Stimulated activated effector memory CD8-positive, alpha-beta T cell treated with anti-CD3 and anti-CD28 coated beads, Interleukin-12 subunit alpha, Interleukin-12 subunit beta, amount 100 ng/mL, for 72 hours (primary cell): ENCODE measurements at regions not wholly inside any gene's neighbourhood (a gene's known extent, or its start where the extent isn't known, plus 50 kb on each side); places are given as distances from the start of the nearest gene placed in this dataset.

Experiments used
- ATAC-seq: fragments of 150-1000 bp; cut with Tn5 transposase; 2 replicates; pipeline ENCODE4 v1.10.0; 2021
- DNase-seq, 2 donors: peaks; one replicate each; pipeline ENCODE4 v3.0.0; 2021 to 2022; ENCODE audit warnings: low spot score in 2 of 2
- H3K27ac Mint-ChIP-seq: one replicate; pipeline ENCODE4 v1.8.0; 2022; ENCODE audit warnings: mild to moderate bottlenecking, mixed read lengths
- H3K36me3 Mint-ChIP-seq: one replicate; pipeline ENCODE4 v1.8.0; 2022; ENCODE audit warnings: mild to moderate bottlenecking, mixed read lengths
- H3K4me1 Mint-ChIP-seq: one replicate; pipeline ENCODE4 v1.8.0; 2022; ENCODE audit warnings: mixed read lengths
- H3K4me3 Mint-ChIP-seq: one replicate; pipeline ENCODE4 v1.8.0; 2022; ENCODE audit warnings: mild to moderate bottlenecking, mixed read lengths
- H3K9me3 Mint-ChIP-seq: one replicate; pipeline ENCODE4 v1.8.0; 2022; ENCODE audit warnings: mixed read lengths

DNA sequence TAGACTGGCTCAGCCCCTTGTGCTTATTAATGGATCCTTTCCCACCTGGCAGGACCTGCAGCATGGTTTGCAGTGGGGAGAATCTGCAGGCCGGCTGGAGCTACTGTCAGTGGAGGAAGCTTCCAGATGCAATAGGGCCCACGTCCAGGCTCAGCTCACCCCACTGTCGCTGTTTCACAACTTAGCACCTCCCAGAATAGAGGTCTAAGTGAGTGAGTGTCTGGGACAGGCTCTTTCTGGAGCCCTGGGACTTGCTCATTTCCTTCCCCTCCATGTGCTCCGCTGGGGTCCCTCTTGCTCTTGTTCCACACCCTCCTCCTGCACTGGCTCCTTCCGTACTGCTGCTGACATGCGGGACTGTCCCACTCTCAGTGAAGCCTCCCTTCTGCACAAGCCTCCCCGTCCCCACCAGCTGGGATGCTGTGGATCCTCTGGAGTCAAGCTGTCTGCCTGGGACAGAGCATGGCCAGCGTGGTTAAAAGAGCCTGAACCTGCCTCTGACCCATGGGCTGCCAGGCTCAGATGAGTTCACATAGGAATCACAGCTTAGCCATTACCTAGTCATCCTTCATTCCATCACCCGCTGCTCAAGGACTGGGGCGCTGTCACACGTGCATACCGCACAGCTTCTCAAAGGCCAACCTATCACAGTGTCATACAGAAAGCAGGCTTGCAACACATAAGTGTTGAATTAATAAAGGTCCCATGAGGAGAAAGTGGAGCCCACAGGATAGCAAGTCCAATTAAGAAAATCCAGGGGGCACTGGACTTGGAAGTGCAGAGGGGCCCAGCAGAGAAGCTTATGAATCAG is 135.9 kb downstream of the ACKR3 start:
- no peak for DNase-seq
- H3K4me1 Mint-ChIP-seq = no peaks in the 10 kb centered on the region
- H3K9me3 Mint-ChIP-seq = no peaks in the 10 kb centered on the region
- ATAC-seq = no peak
- H3K36me3 Mint-ChIP-seq = no peaks in the 10 kb centered on the region
- no peak overlapping the region for H3K4me3 Mint-ChIP-seq
- H3K27ac Mint-ChIP-seq = no peak overlapping the region

DNA sequence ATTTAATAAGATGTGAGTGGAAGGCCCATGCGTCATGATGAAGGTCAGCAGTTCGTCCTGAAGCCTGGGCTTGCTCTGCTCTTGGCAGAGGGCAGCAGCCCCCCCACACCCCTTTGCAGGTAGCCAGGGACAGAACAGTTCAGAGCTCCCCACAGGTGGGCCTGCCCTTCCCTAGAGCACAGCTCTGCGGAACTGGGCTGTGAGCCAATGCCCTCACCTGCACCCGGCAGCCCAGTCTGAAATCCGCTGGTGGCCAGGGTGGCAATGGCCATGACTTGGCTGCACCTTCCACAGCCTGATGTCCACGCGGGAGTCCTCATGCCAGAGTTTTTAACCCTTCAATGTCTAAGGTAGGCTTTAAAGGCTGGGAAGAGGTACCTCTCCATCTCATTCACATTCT is 136.7 kb downstream of the ACKR3 start:
- Mint-ChIP-seq H3K4me1 (no peaks in the 10 kb centered on the region), H3K4me3 (no peak overlapping the region)
- DNase-seq = no peak

DNA sequence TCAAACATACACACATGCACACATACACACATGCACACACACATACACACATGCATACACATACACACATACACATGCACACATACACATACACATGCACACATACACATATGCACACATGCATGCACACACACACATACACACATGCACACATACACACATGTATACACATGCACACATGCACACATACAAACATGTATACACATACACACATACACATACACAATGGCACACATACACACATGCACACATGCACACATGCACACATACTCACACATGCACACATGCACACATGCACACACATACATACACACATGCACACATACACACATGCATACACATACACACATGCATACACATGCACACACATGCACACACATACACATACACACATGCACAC is 137.2 kb downstream of the ACKR3 start:
- H3K9me3 Mint-ChIP-seq = no peaks in the 10 kb centered on the region
- no peaks in the 10 kb centered on the region for H3K36me3 Mint-ChIP-seq
- no peak for ATAC-seq
- no peaks in the 10 kb centered on the region for H3K4me1 Mint-ChIP-seq
- no peak for DNase-seq
- H3K27ac Mint-ChIP-seq = no peak overlapping the region
- no peak overlapping the region for H3K4me3 Mint-ChIP-seq

More for the DNA sequence above, 136.7 kb downstream of the ACKR3 start:
- no peak for ATAC-seq
- Mint-ChIP-seq H3K9me3 (no peaks in the 10 kb centered on the region), H3K36me3 (no peaks in the 10 kb centered on the region), H3K27ac (no peak overlapping the region)

DNA sequence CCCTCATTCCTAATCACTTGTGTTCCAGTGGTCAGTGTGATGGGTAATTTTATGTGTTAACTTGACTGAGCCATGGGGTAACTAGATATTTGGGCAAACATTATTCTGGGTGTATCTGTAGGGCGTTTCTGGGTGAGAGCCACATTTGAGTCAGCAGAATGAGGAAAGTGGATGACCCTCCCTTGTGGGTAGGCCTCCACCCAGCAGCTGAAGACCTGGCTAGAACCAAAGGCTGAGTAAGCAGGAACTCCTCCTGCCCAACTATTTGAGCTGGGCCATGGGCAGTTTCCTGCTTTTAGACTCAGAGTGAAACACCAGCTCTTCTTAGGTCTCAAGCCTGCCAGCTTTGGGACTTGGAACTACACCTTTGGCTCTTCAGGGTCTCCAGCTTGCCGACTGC is 141.8 kb downstream of the ACKR3 start:
- ATAC-seq = no peak
- no peak for DNase-seq
- Mint-ChIP-seq H3K4me3 (no peak overlapping the region), H3K4me1 (peaks cover 4% of the 10 kb centered on the region), H3K9me3 (no peaks in the 10 kb centered on the region), H3K27ac (no peak overlapping the region), H3K36me3 (no peaks in the 10 kb centered on the region)

DNA sequence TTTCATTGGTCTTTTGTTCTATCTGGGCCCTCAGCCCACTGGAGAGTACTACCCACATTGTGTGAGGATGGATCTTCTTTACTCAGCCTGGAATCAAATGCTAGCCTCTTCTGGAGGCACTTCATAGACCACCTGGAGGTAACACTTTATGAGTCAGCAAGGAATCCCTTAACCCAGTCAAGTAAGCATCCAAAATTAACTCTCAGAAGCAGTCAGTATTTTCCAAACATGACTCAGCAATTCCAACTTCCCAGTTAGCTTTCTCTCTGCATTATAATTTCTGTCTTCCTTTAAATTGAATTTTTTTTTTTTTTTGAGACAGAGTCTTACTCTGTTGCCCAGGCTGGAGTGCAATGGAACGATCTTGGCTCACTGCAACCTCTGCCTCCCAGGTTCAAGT is 142.7 kb downstream of the ACKR3 start:
- no peak overlapping the region for H3K27ac Mint-ChIP-seq
- ATAC-seq (no peak), DNase-seq (no peak)
- no peak overlapping the region for H3K4me3 Mint-ChIP-seq
- no peaks in the 10 kb centered on the region for H3K9me3 Mint-ChIP-seq
- peaks cover 4% of the 10 kb centered on the region for H3K4me1 Mint-ChIP-seq
- H3K36me3 Mint-ChIP-seq = no peaks in the 10 kb centered on the region

DNA sequence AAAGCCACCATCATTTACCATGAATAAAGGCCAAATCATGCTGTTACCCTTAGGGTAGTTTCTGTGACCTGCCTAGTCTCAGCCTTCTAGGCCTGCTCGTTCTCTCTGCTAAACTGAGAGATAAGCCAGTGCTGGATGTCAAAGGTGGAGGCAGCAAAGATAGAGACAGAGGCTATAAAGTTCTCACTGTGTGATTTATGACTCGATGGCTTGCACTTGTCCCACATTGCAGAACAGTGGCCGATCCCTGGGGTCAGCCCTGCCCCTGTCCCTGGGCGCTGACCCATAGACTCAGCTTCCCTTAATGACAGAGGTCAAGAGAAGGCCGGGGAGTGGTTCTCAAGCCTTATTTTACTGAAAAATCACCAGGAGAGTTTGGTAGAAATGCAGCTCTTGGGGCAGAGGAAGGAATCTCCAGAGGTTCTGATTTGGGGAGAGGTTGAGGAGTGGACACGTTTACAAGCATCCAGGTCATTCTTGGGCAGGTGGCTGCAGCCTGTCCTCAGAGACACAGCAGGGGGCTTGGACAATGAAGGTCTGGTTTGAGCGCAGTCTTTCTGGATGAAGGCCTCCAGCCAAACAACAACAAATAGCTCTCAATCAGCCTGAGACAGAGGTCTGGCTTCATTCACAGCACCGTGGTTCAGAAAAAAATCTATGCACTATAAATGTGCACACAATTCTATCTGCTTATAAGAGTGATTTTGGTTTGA is 143.5 kb downstream of the ACKR3 start:
- H3K4me3 Mint-ChIP-seq = no peak overlapping the region
- ATAC-seq (no peak), DNase-seq (no peak)
- no peaks in the 10 kb centered on the region for H3K36me3 Mint-ChIP-seq
- H3K27ac Mint-ChIP-seq = no peak overlapping the region
- H3K9me3 Mint-ChIP-seq = no peaks in the 10 kb centered on the region
- H3K4me1 Mint-ChIP-seq = peaks cover 4% of the 10 kb centered on the region

DNA sequence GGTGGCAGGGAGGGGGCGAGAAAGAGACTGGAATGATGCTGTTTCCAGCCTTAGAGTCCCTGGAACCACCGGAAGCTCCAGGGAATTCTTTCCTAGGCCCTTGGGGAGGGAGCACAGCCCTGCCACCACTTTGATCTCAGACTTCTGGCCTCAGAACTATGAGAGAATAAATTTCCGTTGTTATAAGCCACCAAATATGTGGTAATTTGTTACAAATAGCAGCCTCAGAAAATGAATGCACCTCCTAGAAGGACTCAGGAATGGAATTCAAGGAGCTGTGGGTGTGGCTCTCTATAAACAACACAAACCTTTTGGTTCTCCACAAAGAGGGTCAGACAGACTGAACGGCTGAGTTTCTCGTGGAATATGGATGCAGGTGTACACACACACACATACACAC is 144.5 kb downstream of the ACKR3 start:
- DNase-seq = no peak
- ATAC-seq = no peak
- Mint-ChIP-seq H3K4me1 (peaks cover 4% of the 10 kb centered on the region), H3K27ac (no peak overlapping the region), H3K9me3 (no peaks in the 10 kb centered on the region), H3K36me3 (no peaks in the 10 kb centered on the region), H3K4me3 (no peak overlapping the region)

DNA sequence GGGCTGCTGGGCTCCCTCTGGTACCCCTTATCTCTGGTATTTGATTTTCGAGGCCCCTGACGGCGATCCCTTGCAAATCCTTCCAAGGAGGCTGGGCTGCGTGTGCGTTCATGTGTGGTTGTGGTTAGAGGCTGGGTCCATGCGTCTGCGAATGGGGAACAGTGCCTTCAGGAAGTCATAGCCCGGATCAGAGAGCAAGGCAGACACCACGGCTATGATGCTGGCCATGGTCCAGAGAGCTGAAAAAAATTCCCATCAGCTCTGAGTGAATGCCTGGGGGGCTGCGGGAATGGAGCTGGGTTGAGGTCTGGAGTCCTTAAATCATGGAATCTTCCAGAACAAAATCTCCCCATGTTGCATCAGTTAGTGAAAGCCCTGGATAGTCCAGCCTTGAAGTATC is 145.5 kb downstream of the ACKR3 start:
- DNase-seq (no peak), ATAC-seq (no peak)
- Mint-ChIP-seq H3K36me3 (no peaks in the 10 kb centered on the region), H3K4me1 (peaks cover 4% of the 10 kb centered on the region), H3K4me3 (no peak overlapping the region), H3K9me3 (no peaks in the 10 kb centered on the region), H3K27ac (no peak overlapping the region)

DNA sequence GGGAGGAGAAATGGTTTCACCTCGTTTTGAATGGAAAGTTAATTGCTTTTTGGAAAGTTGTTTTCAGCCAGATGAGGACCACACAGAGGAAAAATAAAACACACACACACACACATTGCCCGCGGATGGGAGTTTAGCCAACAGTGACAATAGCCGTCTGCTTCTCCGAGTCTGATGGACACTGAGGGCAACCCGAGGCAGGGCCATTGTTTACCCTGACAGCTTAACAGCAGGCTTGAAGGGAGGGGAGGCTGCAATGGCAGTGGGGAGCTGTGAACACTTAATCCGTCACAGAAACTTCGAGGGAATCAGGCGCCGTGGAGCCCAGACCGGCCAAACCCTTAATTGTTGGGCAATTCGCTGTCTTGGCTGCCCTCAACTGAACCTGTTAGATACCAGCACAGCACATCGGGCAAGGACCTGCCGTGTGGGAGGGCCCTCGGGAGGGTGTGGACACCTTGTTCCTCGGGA is 145.9 kb downstream of the ACKR3 start:
- Mint-ChIP-seq H3K4me3 (no peak overlapping the region), H3K9me3 (no peaks in the 10 kb centered on the region)
- no peak for DNase-seq

DNA sequence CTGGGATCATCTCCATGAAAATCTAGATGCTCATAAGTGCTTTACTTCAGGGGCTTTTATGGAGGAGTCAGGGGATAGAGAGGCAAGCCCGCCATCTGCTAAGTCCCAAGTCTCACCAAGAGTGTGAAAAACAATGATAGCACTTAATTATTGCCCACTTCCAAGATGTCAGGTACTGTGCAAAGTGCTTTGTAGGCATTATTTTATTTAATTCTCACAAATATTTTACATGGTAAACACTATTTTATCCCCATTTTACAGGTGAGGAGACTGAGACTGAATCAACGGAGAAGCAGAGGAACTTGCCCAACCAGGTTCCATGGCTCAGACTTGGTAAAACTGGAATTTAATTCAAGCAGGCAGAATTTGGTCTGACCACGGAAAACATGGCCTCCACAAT is 147.5 kb downstream of the ACKR3 start:
- DNase-seq = no peak
- no peak overlapping the region for H3K27ac Mint-ChIP-seq
- no peaks in the 10 kb centered on the region for H3K9me3 Mint-ChIP-seq
- ATAC-seq = no peak
- no peaks in the 10 kb centered on the region for H3K36me3 Mint-ChIP-seq
- H3K4me1 Mint-ChIP-seq = peaks cover 4% of the 10 kb centered on the region
- H3K4me3 Mint-ChIP-seq = no peak overlapping the region

More for the DNA sequence above, 145.9 kb downstream of the ACKR3 start:
- Mint-ChIP-seq H3K4me1 (peaks cover 4% of the 10 kb centered on the region), H3K36me3 (no peaks in the 10 kb centered on the region), H3K27ac (no peak overlapping the region)
- ATAC-seq = no peak

DNA sequence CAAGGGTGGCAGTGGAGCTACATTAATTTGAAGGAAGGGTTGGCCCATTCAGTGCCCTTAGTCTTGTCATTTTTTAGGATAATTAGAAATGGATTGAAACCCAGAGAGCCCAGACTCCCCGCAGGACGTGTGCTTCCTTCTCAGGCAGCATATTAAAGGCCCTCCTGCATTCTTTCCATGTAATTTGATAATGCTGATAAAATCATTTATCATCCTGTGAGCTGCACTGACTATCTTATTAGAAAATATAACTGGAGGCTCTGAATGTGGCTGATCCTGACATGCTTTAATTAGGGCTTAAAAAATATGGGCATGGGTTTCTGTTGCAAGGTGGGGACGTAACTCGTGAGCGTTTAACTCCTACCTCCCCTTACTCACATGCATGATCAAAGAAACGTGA is 148.1 kb downstream of the ACKR3 start:
- no peak overlapping the region for H3K4me3 Mint-ChIP-seq
- H3K9me3 Mint-ChIP-seq = no peaks in the 10 kb centered on the region
- no peaks in the 10 kb centered on the region for H3K36me3 Mint-ChIP-seq
- no peak overlapping the region for H3K27ac Mint-ChIP-seq
- DNase-seq (no peak), ATAC-seq (no peak)
- H3K4me1 Mint-ChIP-seq = peaks cover 4% of the 10 kb centered on the region

DNA sequence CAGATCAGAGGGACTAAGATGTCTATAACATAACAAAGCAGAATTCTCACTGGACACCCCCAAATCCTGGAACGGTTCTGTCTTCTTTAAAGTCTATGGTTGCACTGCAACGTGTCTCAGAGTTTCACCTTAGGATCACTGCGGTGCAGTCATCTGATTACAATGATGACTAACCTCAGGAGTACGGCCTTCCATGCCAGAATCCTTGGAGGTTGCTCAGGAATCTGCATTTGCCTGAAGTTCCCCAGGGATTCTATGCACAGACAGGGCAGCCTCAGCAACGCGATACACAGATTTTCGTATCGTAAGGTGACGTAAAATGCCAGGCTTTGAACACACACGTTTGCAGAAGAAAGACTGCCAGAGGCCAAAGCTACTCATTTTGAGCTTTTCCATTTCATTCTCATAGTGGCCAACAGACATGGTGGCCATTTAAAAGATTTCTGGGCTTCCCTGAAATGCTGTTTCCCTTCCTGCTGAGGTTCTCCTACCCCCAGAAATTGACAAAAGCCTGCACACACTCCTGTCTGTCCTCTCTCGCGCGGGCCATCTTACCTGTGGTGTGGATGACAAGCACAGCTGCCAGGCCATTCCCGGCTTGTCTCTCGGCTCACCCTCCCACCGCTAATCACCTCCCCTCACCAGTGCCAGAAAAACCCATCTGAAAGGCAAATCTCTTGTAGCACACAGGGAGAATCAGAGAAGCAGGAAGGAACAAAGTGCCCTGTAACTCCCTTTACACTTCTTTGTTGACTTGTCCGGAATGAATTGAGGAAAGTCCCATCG is 148.8 kb downstream of the ACKR3 start:
- no peak for DNase-seq
- no peak for ATAC-seq

DNA sequence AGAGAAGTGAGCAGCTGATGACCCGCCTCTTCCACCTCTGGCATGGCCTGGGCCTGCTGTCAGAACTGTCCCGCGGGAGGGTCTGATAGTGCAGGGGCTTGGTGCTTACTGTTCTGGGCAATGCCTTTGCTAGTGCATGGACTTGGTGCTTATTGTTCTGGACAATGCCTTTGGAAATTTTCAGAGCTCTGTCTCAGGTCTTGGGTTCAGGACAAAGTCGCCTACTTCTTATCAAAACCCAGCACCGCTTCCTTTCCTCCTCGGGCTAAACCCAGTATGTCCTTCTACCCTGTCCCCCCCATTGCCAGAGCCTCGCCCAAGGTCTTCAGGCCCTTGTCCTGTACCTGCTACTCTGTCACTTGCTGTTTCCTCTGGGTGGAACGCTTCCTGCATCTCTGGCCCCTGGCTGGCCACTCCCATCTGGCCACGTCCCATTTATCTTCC is 149.6 kb downstream of the ACKR3 start:
- no peaks in the 10 kb centered on the region for H3K9me3 Mint-ChIP-seq
- H3K27ac Mint-ChIP-seq = no peak overlapping the region
- H3K36me3 Mint-ChIP-seq = no peaks in the 10 kb centered on the region
- peaks cover 4% of the 10 kb centered on the region for H3K4me1 Mint-ChIP-seq
- no peak overlapping the region for H3K4me3 Mint-ChIP-seq
- DNase-seq (no peak), ATAC-seq (no peak)

More for the DNA sequence above, 148.8 kb downstream of the ACKR3 start:
- Mint-ChIP-seq H3K4me1 (peaks cover 4% of the 10 kb centered on the region), H3K27ac (no peak overlapping the region), H3K9me3 (no peaks in the 10 kb centered on the region), H3K4me3 (no peak overlapping the region), H3K36me3 (no peaks in the 10 kb centered on the region)

DNA sequence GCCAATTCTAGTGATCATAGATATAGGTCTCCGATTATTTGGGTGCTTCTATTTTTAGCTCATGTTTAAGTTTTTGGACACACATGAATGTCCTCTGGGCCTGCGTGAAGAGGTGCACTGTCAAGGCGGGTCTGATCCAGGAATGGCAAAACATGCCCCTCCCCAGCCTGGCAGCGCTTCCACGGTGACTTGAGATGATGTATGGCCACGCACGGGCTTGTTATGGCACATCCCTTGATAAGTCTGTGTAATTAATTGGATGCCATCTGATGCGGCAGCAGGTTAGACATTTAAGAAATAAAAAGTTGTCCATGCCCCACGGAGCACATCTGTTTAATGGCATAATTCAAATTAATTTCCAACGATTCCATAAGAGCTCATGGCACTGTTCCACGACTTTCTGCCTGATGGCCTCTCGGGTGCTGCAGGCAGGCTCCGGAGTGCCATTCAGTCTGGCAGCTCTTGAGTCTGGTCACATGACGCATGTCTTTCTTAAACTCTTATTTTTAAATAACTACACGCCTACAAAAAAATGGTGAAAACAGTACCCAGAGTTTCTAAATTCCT is 151.4 kb downstream of the ACKR3 start:
- no peak overlapping the region for H3K4me3 Mint-ChIP-seq
- no peaks in the 10 kb centered on the region for H3K36me3 Mint-ChIP-seq
- no peak for ATAC-seq
- H3K9me3 Mint-ChIP-seq = no peaks in the 10 kb centered on the region
- no peaks in the 10 kb centered on the region for H3K4me1 Mint-ChIP-seq
- DNase-seq = no peak
- no peak overlapping the region for H3K27ac Mint-ChIP-seq

DNA sequence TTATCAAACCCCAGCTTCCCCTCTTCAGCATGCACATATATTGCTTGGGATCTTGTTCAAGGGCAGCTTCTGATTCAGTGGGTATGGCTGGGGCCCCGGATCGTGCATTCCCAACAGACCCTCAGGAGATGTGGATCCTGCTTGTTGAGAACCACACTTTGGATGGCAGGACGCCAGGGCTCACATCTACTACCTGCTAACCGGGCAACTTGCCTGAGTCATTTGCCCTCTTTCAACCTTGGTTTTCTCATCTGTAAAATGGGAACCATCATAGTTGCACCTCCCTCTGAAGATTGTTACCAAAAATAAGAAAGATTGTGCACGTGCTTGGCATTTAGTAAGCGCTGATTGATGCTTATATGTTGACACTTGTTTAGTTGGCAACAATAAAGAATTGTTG is 154.6 kb downstream of the ACKR3 start:
- H3K4me3 Mint-ChIP-seq = no peak overlapping the region
- H3K4me1 Mint-ChIP-seq = no peaks in the 10 kb centered on the region
- ATAC-seq (no peak), DNase-seq (no peak)
- no peak overlapping the region for H3K27ac Mint-ChIP-seq
- H3K9me3 Mint-ChIP-seq = no peaks in the 10 kb centered on the region
- no peaks in the 10 kb centered on the region for H3K36me3 Mint-ChIP-seq
